BLaER1 treated with 17β-estradiol and CSF1 and Interleukin-3, amounts not matched to agents 10 nM and 100 nM (cell line): ENCODE measurements at regions not wholly inside any gene's neighbourhood (a gene's known extent, or its start where the extent isn't known, plus 50 kb on each side); places are given as distances from the start of the nearest gene placed in this dataset.

ENCODE experiments used
- H3K27ac ChIP-seq, 11 experiments: shearing (Covaris generic); formaldehyde crosslinking; 2 replicates each; pipeline ENCODE4 v1.8.1; 2022
- H3K27me3 ChIP-seq, 11 experiments: shearing (Covaris generic); formaldehyde crosslinking; 2 replicates each; pipeline ENCODE4 v1.8.1; 2022
- H3K36me3 ChIP-seq, 11 experiments: shearing (Covaris generic); formaldehyde crosslinking; 2 replicates each; pipeline ENCODE4 v1.8.1; 2022
- H3K4me1 ChIP-seq, 10 experiments: shearing (Covaris generic); formaldehyde crosslinking; 2 replicates each; pipeline ENCODE4 v1.8.1; 2022
- H3K4me2 ChIP-seq, 11 experiments: shearing (Covaris generic); formaldehyde crosslinking; 2 replicates each; pipeline ENCODE4 v1.8.1; 2022
- H3K4me3 ChIP-seq, 10 experiments: shearing (Covaris generic); formaldehyde crosslinking; 2 replicates each; pipeline ENCODE4 v1.8.1; 2022
- H3K9ac ChIP-seq, 11 experiments: shearing (Covaris generic); formaldehyde crosslinking; 2 replicates each; pipeline ENCODE4 v1.8.1; 2022
- H3K9me3 ChIP-seq, 11 experiments: shearing (Covaris generic); formaldehyde crosslinking; replicated peaks in 1 of 11; 2 replicates each; pipeline ENCODE4 v1.8.1; 2022
- H4K20me1 ChIP-seq, 11 experiments: shearing (Covaris generic); formaldehyde crosslinking; 2 replicates each; pipeline ENCODE4 v1.8.1; 2022
- Cebpa-rat ChIP-seq, 11 experiments: shearing (Covaris generic); IDR thresholded peaks; 2 replicates each; pipeline ENCODE4 v1.8.1; 2022

DNA sequence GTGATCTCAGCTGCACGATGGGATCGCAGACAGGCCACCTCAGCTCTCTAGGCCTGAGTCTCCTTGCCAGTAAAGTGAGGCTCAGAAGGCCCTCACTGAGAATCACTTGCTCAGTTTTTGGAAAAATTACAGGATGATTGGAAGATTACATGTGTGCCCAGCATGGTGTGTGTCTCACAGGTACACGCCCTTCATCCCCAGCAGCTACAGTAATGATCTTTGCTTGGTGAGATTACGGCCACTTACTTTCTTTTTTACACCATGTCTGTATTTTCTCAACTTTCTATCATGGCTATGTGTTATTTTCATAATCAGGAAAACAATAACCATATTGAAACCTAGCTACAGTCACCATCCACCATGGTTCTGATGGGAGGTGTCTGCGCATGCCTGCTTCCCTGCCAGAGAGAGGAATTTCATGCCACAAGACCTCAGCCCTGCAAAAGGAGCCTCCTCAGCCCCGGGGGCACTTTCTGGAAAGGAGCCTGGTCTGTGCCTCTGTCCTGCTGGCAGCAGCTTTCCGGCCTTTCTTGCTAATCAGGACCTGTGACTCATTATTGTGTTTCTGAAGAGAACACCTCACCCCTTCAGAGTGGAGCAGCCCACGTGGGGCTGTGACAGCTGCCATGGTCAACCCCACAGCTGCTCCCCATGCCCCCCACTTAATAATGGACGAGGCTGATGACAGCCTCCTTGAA lies 64.2 kb upstream of the OLFM1 start:
- Histone ChIP-seq H3K4me3 (no peak overlapping the region), H3K4me1 (peaks cover 32 to 54% (median 53%) of the 10 kb centered on the region in 10 experiments), H4K20me1 (no peaks in the 10 kb centered on the region), H3K36me3 (no peaks in the 10 kb centered on the region), H3K4me2 (peak overlapping the region; percentile 68 to 90 (median 82); a peak in 17 of 22 replicates), H3K27me3 (peaks cover 0 to 32% (median 0%) of the 10 kb centered on the region in 11 experiments; a peak in 3 of 22 replicates), H3K27ac (no peak overlapping the region), H3K9ac (no peak overlapping the region), H3K9me3 (peaks cover 0 to 11% (median 6%) of the 10 kb centered on the region in 11 experiments; a peak in 7 of 22 replicates)
- TF ChIP-seq Cebpa-rat (IDR thresholded peaks at IDR 0.05): no peak

DNA sequence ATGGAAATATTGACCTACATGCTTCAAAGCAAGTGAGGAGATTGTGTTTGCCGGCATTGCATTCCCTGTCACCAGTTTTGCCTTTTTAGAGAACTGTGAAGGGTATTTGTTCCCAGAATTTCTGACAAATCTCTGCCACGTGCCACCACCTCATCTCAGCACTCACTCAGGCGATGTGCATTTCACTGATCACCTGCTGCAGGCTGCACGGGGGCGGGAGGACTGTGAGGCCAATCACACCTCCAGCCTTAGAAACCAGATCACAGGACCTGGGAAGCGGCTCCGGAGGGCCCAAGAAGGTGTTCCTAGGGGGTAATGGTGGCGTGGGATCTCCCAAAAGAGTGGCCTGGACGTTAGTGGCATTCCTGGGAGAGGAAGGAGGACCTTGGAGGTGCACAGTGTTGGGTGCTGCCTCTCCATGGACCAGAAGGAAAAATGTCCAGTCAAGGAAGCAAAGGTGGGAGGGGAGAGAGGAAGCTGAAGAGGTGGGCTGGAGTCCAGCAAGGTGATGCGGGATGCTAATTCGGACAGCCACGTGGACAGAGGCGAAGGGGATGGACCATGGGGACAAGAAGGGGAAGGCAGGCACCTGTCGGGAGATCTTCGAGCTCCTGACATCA lies 63.6 kb upstream of the OLFM1 start:
- Histone ChIP-seq H3K4me3 (no peak overlapping the region), H3K27me3 (peaks cover 0 to 30% (median 0%) of the 10 kb centered on the region in 11 experiments; a peak in 3 of 22 replicates), H3K4me2 (no peak overlapping the region), H3K4me1 (peaks cover 32 to 48% (median 46%) of the 10 kb centered on the region in 10 experiments), H3K9me3 (peaks cover 0 to 11% (median 6%) of the 10 kb centered on the region in 11 experiments; a peak in 7 of 22 replicates), H4K20me1 (no peaks in the 10 kb centered on the region), H3K27ac (no peak overlapping the region), H3K9ac (no peak overlapping the region), H3K36me3 (no peaks in the 10 kb centered on the region)
- no peak for TF ChIP-seq Cebpa-rat (IDR thresholded peaks at IDR 0.05)

DNA sequence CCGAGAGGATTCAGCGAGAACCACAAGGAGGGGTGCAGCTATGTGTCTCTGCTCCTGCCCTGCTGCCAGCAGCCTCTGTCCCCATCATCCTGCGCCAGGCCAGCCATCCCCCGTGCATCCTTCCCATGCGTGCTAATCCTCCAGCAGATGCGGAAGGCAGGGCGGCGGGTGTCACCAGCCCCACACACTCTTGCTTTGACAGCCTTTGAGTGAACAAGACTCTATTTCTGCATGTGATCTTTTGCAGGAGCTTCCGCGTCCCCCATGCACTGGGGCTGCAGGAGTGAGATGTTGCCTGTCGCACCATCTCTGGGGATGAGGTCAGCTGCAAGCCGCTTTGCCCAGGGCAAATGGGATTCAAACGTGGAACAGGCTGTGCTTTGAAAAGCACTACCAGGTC lies 58.0 kb upstream of the OLFM1 start:
- Histone ChIP-seq H3K4me2 (peak overlapping the region in 7 of 11 experiments; percentile 7 to 93 (median 80); a peak in 12 of 22 replicates), H3K9ac (no peak overlapping the region), H4K20me1 (peaks cover 0 to 9% (median 0%) of the 10 kb centered on the region in 11 experiments; a peak in 2 of 22 replicates), H3K9me3 (peaks cover 0 to 11% (median 5%) of the 10 kb centered on the region in 11 experiments; a peak in 7 of 22 replicates), H3K36me3 (no peaks in the 10 kb centered on the region), H3K4me1 (peaks cover 0 to 43% (median 29%) of the 10 kb centered on the region in 10 experiments; a peak in 17 of 20 replicates), H3K27ac (no peak overlapping the region), H3K27me3 (peaks cover 0 to 14% (median 0%) of the 10 kb centered on the region in 11 experiments; a peak in 4 of 22 replicates), H3K4me3 (no peak overlapping the region)
- no peak for TF ChIP-seq Cebpa-rat (IDR thresholded peaks at IDR 0.05)

DNA sequence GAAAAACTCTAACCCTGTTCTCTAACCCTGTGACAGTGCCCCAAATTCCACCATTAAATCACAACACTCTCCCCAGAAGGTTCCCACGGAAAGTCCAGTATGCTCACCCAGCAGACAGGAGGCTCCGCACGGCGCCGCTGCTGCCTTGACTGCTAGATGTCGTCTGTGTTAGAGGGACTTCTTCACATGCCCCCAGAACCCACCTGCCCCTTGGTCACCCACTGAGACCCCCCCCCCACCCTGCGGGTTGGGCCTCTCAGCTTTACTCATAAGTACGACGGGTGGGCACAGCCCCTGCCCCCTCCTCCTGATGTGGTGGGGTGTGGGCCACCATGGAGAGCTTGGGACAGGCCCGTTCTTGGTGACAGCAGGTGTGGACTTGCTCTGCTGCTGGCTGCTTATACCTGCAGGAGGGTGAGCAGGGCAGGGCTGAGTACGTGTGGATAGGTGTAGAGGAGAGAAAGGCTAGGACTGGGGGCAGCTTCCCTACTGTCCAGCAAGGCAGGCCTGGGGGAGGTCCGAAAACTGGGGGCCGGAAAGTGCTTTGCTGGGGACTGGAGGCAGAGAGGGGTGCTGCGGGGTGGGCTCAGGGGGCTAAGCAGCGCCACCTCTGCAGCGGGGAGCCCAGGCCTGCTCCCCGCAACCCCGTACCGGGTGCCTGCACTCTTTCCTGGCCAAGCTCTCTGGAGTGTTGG lies 57.5 kb upstream of the OLFM1 start:
- H3K4me1 ChIP-seq: peaks cover 0 to 48% (median 33%) of the 10 kb centered on the region in 10 experiments; a peak in 17 of 20 replicates
- H3K4me2 ChIP-seq: peak overlapping the region in 9 of 11 experiments; percentile 20 to 93 (median 75); a peak in 17 of 22 replicates
- H3K36me3 ChIP-seq: no peaks in the 10 kb centered on the region
- H4K20me1 ChIP-seq: peaks cover 0 to 9% (median 0%) of the 10 kb centered on the region in 11 experiments; a peak in 2 of 22 replicates
- peaks cover 0 to 6% (median 3%) of the 10 kb centered on the region in 11 experiments; a peak in 7 of 22 replicates for H3K9me3 ChIP-seq
- TF ChIP-seq Cebpa-rat (IDR thresholded peaks at IDR 0.05): no peak
- no peak overlapping the region for H3K27ac ChIP-seq
- H3K4me3 ChIP-seq: no peak overlapping the region
- H3K9ac ChIP-seq: no peak overlapping the region
- H3K27me3 ChIP-seq: peaks cover 0 to 14% (median 0%) of the 10 kb centered on the region in 11 experiments; a peak in 4 of 22 replicates

DNA sequence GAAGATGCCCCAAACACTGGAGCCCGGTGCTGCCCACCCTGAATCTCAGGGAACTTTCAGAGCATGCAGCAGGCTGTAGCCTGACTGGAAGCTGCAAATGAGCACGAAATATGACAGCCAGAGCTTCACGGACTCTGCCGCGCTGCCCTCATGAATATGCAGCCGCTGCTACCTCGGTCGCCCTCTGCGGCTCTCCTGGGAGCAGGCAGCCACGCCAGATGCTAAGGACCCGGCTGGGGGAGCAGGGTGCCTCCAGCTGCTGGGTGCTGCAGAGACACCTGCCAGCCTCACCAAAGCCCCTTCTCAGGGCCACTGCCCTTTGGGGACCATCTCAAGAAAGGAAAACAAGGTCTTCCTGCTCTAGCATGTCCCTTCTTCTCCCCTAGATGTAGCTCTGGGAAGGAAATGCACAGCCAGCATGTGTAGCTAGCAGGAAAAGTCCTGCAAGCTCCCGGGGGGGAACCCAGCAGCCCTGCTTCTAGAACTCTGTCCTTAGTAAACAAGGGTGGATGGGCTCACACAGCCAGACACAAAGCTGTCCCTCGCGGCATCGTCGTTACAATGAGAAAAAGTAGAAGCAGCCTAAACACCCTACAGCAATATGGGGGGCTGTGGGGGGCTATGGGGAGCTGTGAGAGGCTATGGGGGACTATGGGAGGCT lies 56.8 kb upstream of the OLFM1 start:
- Histone ChIP-seq H4K20me1 (peaks cover 0 to 9% (median 0%) of the 10 kb centered on the region in 11 experiments; a peak in 2 of 22 replicates), H3K9ac (peak overlapping the region in 3 of 11 experiments; percentile 31 to 47 (median 42); a peak in 3 of 22 replicates), H3K27ac (no peak overlapping the region), H3K9me3 (no peaks in the 10 kb centered on the region), H3K4me3 (no peak overlapping the region), H3K27me3 (peaks cover 0 to 14% (median 0%) of the 10 kb centered on the region in 11 experiments; a peak in 4 of 22 replicates), H3K4me2 (peak overlapping the region; percentile 20 to 93 (median 70); a peak in 19 of 22 replicates), H3K4me1 (peaks cover 0 to 55% (median 40%) of the 10 kb centered on the region in 10 experiments; a peak in 17 of 20 replicates), H3K36me3 (no peaks in the 10 kb centered on the region)
- TF ChIP-seq Cebpa-rat (IDR thresholded peaks at IDR 0.05): no peak

DNA sequence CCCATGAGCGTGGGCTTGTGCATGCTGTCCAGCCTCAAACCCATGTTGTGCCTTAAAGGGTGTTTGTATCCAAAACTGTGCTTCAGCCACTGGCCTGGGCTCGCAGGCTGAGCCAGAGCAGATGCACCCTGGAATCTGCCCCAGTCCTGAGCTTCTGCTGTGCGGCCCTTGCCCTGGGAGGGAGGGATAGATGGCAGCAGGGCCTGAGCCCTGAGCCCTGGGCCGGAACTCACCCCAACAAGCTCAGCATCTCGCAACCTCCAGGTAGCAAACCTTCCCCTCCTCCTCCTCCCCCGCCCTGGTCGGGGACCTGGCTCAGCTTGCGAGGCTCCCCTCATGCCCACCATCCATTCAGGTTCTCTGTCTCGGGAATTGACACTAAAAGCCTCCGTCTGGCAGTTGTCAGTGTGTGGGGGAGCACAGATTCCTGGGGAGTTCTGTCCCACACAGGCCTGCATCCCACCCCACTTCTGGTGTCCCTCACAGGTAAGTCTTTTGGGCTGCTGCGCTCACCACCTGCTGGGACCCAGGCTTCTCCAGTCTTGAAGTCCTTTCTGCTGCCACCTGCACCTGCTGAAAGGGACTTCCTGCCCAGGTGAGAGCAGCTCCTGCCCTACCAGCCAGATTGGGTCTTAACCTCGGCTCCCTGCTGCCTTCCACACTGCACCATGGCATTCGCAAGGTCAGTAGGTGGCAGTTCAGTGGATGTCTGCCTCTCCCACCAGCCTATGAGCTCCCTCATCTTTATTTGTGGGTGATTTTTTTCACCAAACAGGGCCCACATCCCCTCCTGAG lies 55.2 kb upstream of the OLFM1 start:
- no peak overlapping the region for H3K9ac ChIP-seq
- H3K9me3 ChIP-seq: no peaks in the 10 kb centered on the region
- no peak overlapping the region for H3K27ac ChIP-seq
- peaks cover 0 to 23% (median 0%) of the 10 kb centered on the region in 11 experiments; a peak in 4 of 22 replicates for H3K27me3 ChIP-seq
- H3K4me1 ChIP-seq: peaks cover 1 to 70% (median 56%) of the 10 kb centered on the region in 10 experiments
- H3K36me3 ChIP-seq: no peaks in the 10 kb centered on the region
- H3K4me3 ChIP-seq: no peak overlapping the region
- no peak for TF ChIP-seq Cebpa-rat (IDR thresholded peaks at IDR 0.05)
- H4K20me1 ChIP-seq: peaks cover 0 to 12% (median 0%) of the 10 kb centered on the region in 11 experiments; a peak in 5 of 22 replicates
- H3K4me2 ChIP-seq: peak overlapping the region in 6 of 11 experiments; percentile 6 to 41 (median 32); a peak in 10 of 22 replicates

DNA sequence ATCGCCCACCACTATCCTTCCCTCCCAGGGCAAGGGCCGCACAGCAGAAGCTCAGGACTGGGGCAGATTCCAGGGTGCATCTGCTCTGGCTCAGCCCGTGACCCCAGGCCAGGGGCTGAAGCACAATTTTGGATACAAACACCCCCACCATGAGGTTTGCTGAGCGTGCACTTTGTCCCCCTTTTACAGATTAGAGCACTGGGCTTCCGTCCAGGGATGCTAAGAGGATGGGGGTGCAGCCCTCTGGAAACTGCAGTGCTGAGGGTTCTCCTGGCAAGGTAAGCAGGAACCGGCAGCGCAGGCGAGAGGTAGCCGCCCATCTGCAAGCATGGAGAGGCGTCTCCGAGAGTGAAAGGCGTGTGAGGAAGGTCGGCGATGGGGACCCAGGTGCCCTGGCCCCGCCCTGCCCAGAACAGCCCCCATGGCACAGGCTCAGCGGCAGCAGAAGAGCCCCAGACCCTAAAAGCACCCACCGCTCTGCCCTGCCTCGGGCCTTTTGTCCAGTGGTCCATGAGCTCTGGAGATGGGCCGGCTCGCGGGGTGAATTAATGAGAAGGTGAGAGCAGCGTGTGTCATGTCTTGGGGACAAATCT lies 54.5 kb upstream of the OLFM1 start:
- Histone ChIP-seq H3K4me1 (peaks cover 9 to 78% (median 63%) of the 10 kb centered on the region in 10 experiments), H3K9me3 (no peaks in the 10 kb centered on the region), H3K9ac (no peak overlapping the region), H3K27ac (no peak overlapping the region), H4K20me1 (peaks cover 0 to 19% (median 0%) of the 10 kb centered on the region in 11 experiments; a peak in 5 of 22 replicates), H3K36me3 (no peaks in the 10 kb centered on the region), H3K4me3 (no peak overlapping the region), H3K27me3 (peaks cover 0 to 30% (median 0%) of the 10 kb centered on the region in 11 experiments; a peak in 5 of 22 replicates), H3K4me2 (peak overlapping the region in 5 of 11 experiments; percentile 18 to 41 (median 34); a peak in 8 of 22 replicates)
- TF ChIP-seq Cebpa-rat (IDR thresholded peaks at IDR 0.05): no peak
